Transverse colon (tissue), 3 donors: ENCODE measurements at regions not wholly inside any gene's neighbourhood (a gene's known extent, or its start where the extent isn't known, plus 50 kb on each side); places are given as distances from the start of the nearest gene placed in this dataset.

Experiments
- CTCF ChIP-seq, 5 experiments: fragments of 200-600 bp in 3 of 5; fragments of 450-650 bp in 2 of 5; sonication (generic) in 3 of 5; IDR thresholded peaks; 1 replicate in 2 of 5; 2 replicates in 3 of 5; pipeline ENCODE4 v1.5.1; 2016 to 2017; ENCODE audit warnings: antibody characterized with exemption in 5 of 5, inconsistent platforms in 3 of 5, mild to moderate bottlenecking in 2 of 5, moderate library complexity in 1 of 5
- EP300 ChIP-seq: sonication (generic); formaldehyde crosslinking; IDR thresholded peaks from one replicate; pipeline ENCODE4 v1.6.1; 2017; ENCODE audit warnings: antibody characterized with exemption, low read depth
- POLR2A ChIP-seq: fragments of 450-650 bp; IDR thresholded peaks from one replicate; pipeline ENCODE4 v1.6.1; 2016; ENCODE audit warnings: antibody characterized with exemption, mild to moderate bottlenecking, moderate library complexity

- no peak for TF ChIP-seq CTCF (IDR thresholded peaks at IDR 0.05)
- TF ChIP-seq POLR2A: no peak
- TF ChIP-seq EP300: no peak
Measured at GRCh38 chr20:40961176-40961575, 67.4 kb upstream of the TOP1 start.
